Midbrain (tissue), 1 donor: ENCODE measurements at regions not wholly inside any gene's neighbourhood (a gene's known extent, or its start where the extent isn't known, plus 50 kb on each side); places are given as distances from the start of the nearest gene placed in this dataset.

Source experiments
- DNase-seq: peaks from one replicate; lab custom pipeline; 2025; lab: John Stamatoyannopoulos, UW

DNA sequence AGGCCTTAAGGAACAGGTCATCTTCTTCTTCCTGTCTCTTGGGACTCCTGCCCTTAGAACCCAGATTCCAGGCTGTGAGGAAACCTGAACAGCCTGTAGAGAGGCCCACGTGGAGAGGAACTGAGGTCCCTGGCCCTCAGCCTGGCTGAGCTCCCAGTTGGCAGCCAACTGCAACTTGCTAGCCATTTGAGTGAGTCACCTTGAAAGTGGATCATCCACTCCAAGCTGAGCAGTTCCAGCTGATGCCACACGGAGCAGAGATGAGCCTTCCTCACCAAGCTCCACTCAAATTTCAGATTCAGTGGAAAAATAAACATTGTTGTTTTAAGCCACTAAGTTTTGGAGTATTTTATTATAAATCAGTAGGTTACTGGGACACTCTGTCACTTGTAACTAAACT is 392.5 kb downstream of the BCOR start:
- no peak for DNase-seq

DNA sequence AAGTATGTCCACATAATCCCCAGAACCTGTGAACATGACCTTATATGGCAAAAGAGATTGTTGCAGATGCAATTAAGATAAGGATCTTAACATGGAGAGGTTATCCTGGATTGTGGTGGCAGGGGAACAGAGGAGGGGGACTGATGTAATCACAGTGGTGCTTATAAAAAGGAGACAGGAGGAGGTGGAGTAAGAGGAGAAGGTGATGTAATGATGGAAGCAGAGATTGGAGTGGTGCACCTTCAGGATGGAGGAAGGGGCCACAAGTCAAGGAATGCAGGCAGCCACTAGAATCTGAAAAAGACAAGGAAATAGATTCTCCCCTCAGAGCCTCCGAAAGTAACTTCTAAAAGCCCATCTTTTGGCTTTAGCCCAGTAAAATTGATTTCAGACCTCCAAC is 388.4 kb downstream of the BCOR start:
- DNase-seq = no peak

DNA sequence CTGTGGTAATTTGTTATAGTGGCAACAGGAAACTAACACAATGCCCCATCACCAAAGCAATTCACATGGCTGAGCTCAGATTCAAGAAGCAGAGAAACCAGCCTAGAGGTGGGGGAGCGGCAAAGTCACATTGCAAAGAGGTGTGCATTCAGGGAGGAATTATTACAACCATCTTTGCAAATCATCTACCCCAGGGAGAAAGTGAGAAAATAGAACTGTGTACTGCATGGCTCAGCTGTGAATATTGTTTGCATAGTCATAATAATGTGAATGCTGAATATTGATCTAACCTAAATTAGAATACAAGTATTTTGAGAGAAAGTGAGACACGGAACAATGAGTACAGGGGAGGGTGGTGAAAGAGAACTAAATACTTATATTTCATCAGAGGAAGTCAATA is 387.9 kb downstream of the BCOR start:
- DNase-seq = no peak

DNA sequence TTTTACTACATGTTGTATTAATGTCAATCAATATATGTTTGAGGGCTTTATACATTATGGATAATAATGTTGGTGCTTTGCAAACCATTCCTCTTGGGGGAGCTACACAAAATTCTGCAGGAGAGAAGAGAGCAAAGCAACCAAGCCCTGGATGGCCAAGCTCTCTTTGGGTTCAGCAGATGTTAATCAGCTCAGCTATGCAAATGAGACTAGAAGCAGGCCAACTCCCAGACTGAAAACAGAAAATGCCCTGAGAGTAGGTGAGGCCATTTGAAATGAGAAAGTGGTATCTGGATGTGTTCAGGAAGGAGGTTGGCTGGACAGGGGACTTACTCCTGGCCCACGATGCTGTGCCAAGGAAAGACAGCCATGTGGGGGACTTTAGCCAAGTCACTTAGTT is 387.0 kb downstream of the BCOR start:
- DNase-seq = no peak

DNA sequence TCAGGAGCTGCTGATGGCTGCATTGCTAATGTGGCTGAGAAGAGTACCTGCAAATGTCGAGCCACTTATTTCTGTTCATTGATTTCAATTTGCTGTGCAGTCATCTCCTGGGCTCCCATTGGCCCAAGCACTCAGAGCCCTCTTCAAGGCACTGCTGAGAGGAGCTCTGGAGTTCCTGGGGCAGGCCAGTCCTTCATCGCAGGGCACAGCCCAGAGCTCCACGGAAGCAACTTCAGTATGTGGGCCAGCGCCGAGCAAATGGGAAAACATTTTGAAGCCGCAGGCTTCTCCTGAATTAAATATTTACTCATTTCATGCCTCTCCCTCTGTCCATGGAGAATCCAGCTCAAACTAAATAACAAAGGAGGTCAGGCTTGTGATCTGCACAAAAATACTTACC is 383.3 kb downstream of the BCOR start:
- no peak for DNase-seq

DNA sequence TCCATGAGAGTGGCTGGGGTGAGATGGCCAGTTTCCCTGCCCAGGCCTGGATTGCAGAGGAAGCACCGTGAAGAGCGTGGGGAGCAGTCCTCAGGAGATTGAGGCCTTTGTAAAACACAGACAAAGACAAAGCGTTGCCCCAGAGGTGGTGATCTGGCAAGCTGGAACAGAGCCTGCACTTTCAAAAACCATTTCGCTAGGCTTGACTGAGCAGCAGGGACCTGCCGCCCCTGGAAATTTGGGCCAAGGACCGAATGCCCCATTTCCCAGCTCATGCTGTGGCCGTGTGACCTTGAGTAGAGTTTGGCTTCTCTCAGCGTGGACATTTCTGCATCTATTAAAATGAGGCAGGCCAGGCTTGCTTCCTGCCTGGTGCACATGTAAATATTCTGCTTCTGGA is 381.4 kb downstream of the BCOR start:
- DNase-seq = no peak

DNA sequence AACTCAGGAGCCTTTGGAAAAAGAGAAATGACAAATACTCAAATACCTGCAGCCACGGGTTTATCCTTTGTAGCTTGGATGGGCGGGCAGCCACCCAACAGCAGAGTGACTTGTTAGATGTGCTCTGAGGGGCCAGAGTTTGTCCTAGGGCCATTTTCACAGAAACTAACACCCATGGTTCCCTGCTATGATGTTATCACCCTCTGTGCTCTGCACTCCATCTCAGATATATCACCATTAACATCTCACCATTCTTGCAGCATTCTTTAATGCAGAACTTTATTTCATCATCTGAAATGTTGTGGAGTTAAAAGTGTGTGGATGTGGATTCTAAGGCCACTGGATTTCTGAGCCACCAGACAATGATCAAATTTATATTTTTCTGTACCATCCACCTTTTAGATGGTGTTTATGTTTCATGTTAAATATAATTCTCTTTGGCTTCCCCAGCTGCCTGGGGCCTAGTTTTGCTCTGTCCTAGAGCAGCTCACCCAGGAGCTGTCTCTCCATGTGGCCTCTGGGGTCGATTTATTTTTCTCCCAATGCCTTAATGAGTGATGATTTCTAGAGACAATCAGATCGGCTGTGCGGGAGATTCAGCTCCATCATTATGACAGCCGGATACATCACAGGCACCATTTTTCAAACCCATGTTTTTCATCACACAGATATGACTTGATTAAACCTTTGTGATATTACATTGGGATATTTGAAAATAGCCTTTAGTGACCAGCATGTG is 380.8 kb downstream of the BCOR start:
- DNase-seq = no peak

DNA sequence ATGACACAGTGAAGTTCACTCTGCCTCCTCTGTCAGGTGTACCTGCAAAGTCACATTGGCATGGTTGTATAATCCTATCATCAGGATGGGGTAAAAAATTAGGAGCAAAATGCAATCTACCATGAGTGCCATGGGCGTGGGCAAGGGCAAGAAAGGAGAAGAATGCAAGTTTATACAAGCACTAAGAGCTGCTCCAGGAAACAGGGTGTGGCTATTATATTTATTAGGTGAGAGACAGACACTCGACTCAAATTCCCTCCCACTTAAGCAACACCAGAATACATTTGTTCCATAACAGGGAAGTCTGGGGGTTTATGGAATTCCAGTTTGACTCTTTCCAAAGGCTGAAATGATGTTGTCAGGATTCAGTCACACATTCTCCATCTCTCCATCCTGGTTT is 378.8 kb downstream of the BCOR start:
- no peak for DNase-seq

DNA sequence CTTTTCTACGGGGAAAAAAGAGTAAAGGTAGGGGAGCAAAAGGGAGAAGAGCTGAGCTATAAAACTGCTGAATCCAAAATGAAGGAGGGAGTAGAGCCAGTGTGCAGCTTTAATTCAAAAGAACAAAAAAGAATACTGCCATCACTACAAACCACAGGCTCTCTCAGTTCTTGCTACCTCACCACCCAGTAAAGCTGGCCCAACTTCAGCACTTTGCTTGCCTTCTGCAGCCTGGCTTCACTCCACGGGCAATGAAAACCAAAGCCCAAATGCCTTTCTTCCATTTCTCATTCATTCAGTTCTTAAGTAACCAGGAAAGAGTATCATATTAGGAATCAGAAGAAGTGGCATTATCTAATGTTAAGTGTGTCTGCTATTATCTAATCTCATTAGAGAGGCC is 376.8 kb downstream of the BCOR start:
- no peak for DNase-seq

DNA sequence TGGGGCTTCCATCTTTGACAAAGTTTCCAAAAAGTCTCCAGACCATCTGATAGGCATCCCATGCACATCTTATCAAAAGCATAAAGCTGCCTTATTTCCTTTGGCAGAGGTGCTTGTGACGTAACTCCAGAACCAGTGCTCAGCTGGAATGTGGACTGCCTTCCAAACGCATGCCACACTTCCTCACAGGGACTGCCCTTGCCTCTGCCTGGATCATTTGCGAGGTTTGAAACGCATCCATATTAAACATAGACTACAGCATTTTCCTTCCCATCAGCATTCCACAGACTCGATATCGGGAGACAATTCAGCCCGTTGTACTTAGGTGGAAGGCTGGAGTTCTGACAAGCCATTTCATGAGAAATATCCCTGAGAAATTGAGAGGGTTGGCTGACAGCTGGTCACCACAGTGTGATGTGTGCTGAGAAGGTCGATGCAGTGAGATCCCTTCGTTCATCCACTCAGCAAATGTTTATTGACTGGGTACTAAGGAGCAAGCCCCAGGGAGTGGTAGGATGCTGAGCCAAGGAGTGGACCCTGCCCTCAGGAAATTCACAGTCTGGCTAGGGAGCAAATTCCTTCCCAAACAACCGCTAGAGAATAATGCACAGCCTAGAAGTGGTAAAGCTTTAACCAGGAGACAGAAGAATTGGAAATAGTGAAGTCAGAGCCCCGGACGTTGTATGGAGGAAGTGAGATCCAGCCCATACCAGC is 376.0 kb downstream of the BCOR start:
- no peak for DNase-seq

DNA sequence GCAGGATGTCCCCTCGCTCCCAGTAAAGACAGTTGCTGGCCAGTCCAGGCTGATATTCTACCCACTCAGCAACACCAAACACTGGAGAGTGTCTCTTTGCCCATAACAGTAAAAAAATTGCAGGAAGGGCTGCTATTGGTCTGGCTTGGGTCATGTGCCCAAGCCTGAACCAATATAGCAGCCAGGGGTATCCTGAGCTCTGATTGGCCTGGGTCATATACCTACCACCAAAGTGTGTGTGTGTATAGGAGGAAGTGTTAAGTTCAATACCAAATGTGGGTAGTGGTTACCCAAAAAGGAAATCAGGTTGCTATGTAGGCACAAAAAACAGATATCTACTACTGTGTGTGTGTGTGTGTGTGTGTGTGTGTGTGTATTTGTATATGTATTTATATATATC is 373.2 kb downstream of the BCOR start:
- no peak for DNase-seq

DNA sequence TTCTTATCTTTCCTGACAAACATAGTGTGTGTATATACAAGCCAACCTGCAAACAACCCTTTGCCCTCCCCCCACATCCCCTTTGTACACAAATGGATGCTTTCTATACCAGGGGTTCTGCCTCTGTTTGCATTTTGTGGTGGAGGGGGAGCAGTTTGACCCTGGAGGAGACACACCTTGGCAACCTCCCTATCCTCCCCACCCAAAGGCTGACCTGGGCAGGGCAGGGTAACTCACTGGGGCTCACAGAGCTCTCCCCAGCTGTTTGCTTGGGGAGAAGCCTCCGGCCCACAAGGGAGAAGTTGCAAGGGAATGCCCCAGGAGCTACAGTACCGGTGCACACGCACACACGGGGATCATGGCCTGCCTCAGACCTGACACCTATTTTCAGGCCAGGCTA is 372.6 kb downstream of the BCOR start:
- no peak for DNase-seq

DNA sequence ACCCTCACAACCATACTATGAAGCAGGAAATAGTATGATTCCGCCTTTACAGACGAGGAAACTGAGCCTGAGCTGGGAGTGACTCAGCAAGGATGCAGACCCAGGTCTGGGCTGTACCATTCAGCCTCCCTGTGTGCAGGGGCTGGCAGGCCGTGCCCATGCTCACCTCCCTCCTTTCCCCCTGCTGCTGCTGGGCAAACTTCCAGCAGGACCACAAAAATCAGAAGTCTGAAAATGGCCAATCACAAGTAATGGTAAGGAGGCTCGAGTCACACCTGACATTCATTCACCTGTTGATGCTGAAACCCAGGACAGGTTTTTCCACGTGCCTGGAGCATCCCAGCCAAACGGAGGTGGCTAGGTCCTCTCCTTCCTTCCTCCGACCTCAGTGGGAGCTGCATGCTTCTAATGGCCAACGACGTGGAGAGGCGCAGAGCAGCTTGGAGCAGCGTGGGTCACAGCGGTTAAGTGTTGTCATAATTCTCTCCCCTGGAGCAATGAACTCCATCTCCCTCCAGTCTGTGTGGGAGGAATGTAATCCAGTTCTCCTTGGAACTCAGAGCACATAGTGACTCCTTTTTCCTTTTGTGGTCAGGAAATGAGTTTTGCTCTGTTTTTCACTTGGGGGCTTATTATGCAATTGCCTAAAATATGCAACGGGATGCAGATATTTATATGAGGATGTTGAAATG is 371.7 kb downstream of the BCOR start:
- DNase-seq = no peak

DNA sequence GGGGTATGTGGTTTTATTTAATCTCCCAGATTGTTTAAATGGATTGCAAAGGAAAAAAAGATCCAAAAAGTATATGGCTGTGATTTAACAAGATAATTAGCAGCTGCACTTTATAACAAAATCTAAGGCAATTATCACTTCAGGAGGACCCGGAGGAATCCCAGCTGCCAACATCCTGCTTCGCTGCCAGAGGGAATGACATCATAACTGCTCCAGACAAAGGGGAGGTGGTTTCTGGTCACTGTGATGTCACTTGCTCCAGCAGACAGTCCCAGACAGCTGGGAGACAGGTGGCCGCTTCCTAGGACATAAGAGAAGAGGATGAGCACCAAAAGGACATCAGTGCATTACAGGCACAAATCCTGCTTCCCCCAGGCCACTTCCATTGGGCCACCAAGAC is 371.0 kb downstream of the BCOR start:
- no peak for DNase-seq

DNA sequence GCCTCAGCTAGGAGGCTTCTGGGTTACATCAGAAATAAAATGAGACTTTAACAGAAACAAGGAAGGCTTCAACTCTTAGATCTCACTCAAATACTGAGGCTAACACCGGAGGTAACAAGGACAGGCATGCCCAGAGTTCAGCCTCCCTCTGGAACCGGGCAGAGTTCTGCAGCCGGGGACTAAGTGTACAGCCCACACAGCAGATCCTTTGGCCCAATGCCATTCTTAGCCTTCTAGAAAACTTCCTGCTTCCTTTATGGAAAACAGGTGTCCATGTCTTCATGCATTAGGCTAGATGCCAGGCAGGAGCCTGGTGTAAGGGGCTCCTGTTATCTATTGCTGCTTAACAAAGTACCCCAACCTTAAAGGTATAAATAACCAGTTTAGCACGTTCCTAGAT is 369.7 kb downstream of the BCOR start:
- no peak for DNase-seq

DNA sequence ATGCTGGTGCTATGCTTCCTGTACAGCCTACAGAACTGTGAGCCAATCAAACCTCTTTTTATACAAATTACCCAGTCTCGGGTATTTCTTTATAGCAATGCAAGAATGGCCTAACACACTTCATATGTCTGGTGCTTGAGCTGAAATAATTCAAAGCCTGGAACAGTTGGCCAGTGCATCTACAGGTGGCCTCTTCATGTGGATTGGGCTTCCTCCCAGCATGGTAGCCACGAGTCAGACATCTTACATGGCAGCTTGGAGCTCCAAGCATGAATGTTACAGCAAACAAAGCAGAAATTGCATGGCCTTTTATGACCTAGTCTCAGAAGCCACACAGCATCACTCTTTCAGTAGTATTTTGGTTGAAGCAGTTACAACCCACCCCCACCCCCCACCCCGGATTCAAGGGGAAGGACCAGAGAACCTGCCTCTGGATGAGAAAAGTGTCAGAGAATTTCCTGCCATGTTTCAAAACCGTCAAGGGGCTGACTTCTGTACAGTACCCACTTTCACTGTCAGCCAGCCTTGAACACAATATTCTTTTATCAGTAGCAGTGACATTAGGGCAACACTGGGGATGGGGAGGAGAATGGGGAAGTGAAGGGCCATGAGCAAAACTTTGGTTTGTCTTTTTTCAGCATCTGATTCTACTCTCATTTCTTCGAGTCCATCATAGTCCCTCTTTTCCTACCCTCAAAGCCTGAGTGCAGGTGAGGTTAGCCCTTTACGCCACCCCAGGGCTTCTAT is 368.7 kb downstream of the BCOR start:
- DNase-seq = no peak

DNA sequence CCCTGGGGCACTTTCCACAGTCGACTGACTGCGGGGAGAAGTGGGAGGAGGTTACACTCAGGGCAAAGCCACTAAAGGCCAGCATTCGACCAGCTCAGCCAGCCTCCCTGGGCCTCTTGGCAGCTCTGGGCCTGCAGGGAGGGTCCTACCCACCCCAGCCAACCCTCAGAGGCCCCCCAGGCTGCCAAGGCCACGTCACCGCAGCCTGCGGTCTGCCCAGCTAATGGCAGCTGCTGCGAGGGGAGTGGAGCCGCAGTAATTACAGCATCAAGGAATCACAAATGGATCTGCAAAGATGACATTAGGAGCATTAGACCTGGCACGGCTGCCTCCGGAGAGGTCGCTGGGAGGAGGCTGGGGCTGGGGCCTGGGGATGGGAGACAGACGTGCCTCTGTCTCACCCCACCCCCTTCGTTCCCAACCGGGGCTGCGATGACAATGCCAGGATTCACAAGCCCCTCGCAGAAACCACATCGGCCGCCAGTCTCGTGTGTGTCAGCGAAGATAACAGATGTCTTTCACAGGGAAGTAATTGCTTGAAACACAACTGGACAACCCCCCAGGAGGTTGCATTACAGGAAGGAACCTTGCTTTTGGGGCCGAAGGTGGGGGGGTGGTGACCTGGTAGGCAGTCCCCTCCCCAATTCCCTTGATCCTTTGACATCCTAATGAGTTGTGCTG is 367.6 kb downstream of the BCOR start:
- DNase-seq = no peak

DNA sequence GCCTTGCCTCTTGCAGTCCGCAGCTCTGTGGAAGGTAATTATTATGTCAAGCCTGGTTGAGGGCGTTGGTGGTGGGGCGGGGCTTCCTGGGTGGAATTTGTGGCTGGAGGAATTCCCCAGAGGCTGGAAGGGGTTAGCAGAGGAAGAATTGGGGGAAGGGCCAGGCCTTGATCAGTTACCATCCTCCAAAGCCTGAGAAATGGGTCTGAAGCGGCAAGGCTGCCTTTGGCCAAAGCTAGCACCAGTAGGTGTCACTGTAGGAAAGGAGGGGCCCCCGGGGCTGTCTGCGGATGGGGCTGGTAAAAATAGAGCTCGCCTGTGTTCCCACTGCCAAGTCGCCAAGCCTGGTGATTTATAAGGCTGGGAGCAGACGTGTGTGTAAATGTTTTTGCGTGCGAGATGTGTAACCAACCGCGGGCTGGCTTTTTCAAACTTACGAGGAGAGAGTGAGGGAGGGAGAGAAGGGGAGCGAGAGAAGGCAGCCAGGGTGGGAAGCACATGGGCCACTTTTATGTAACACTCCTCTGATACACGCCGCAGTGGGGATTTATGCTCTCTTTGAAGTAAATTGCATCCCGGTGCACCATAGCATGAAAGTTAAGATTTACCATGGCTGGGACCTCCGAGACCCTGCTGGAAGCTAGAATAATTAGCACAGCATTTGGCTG is 367.0 kb downstream of the BCOR start:
- DNase-seq = peak; percentile 47

DNA sequence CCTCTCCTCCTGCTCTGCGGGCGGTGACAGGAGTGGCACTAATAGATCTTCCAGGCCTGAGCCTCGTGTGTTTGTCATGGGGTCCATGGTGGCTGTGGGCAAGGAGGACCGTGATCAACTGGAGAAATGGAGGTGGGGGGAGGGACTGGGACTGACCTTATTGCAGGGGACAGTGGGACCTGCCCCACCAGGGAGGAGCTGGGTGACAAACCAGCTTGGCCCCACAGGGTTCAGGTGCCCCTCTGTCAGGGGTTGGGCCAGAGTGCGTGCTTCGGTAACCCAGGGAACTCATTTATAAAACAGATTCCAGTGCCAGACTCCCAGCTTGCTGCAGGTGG is 366.5 kb downstream of the BCOR start:
- no peak for DNase-seq

DNA sequence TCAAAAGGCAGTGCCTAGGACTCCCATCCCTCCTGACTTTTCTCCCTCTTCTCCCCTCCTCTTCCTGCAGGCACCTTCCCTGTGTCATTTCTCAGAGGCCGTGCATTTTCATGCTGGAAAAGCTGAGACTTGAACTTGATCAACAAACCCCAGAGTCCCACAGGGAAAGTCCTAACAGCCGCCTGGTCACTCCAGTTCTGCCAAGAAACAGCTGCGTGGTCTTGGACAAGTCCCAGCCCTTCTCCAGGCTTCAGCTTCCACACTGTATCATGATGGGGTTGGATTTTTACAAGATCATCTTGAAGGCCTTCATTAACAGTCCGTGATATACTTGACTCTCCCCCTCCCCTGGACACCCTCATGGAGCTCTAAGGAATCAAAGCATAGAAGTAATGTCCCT is 366.0 kb downstream of the BCOR start:
- no peak for DNase-seq

DNA sequence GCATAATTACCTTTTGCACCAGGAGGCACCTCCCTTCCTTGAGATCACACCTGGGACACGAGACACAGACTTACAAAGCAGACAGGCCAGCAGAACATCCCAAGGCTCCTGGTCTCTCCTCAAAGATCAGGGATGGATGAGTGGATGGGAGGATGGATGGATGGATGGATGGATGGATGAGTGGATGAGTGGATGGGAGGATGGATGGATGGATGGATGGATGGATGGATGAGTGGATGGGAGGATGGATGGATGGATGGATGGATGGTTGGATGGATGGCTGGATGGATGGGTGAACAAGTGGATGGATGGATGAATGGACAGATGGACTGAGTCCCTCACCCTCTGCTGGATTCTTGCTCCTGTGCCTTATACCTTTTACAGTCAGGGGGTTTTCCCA is 364.0 kb downstream of the BCOR start:
- no peak for DNase-seq
